Stomach smooth muscle (tissue), 2 donors: ENCODE measurements at regions not wholly inside any gene's neighbourhood (a gene's known extent, or its start where the extent isn't known, plus 50 kb on each side); places are given as distances from the start of the nearest gene placed in this dataset.

Experiments used
- H3K27ac ChIP-seq: one replicate; pipeline ENCODE4 v1.7.0; 2013; ENCODE audit warnings: mild to moderate bottlenecking, low read length, inconsistent platforms
- H3K27me3 ChIP-seq, 2 donors: one replicate each; pipeline ENCODE4 v1.7.0; 2013; ENCODE audit warnings: low read length in 2 of 2; ENCODE audit not compliant: insufficient read depth in 2 of 2, control insufficient read depth in 1 of 2
- H3K36me3 ChIP-seq, 2 donors: one replicate each; pipeline ENCODE4 v1.7.0; 2013; ENCODE audit warnings: low read length in 2 of 2; ENCODE audit not compliant: control insufficient read depth in 2 of 2, insufficient read depth in 2 of 2
- H3K4me1 ChIP-seq: one replicate; pipeline ENCODE4 v1.7.0; 2013; ENCODE audit warnings: low read length; ENCODE audit not compliant: control insufficient read depth, insufficient read depth
- H3K4me3 ChIP-seq, 2 donors: one replicate each; pipeline ENCODE4 v1.7.0; 2013; ENCODE audit warnings: low read length in 2 of 2
- H3K9ac ChIP-seq, 2 donors: one replicate each; pipeline ENCODE4 v1.7.0; 2013; ENCODE audit warnings: low read length in 2 of 2, mild to moderate bottlenecking in 1 of 2
- H3K9me3 ChIP-seq, 2 donors: one replicate each; pipeline ENCODE4 v1.7.0; 2013; ENCODE audit warnings: low read length in 2 of 2; ENCODE audit not compliant: control insufficient read depth in 2 of 2
- donor health status: healthy.
- donor health status: Pancreatic carcinoma.

GRCh38 chr5:4387290-4387689 lies 752.8 kb upstream of the ADAMTS16 start:
- Histone ChIP-seq H3K36me3 (no peaks in the 10 kb centered on the region), H3K27ac (no peak overlapping the region), H3K4me3 (no peak overlapping the region), H3K4me1 (no peaks in the 10 kb centered on the region), H3K9me3 (no peaks in the 10 kb centered on the region), H3K9ac (no peak overlapping the region), H3K27me3 (no peaks in the 10 kb centered on the region)

DNA sequence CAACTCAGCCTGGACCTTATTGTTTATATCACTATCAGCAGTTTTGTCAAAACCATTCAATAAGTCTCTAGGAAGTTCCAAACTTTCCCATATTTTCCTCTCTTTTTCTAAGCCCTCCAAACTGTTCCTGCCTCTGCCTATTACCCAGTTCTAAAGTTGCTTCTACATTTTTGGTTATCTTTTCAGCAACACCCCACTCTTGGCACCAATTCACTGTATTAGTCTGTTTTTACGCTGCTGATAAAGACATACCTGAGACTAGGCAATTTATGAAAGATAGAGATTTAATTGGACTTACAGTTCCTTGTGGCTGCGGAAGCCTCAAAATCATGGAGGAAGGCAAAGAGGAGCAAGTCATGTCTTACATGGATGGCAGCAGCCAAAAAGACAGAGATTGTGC lies 744.4 kb upstream of the ADAMTS16 start:
- H3K9me3 ChIP-seq = peaks cover 7 to 8% of the 10 kb centered on the region in 2 donors
- H3K27ac ChIP-seq = no peak overlapping the region
- H3K4me3 ChIP-seq = no peak overlapping the region
- H3K4me1 ChIP-seq = no peaks in the 10 kb centered on the region
- H3K36me3 ChIP-seq = no peaks in the 10 kb centered on the region
- H3K27me3 ChIP-seq = no peaks in the 10 kb centered on the region
- H3K9ac ChIP-seq = no peak overlapping the region

- no peaks in the 10 kb centered on the region for H3K4me1 ChIP-seq
- no peak overlapping the region for H3K4me3 ChIP-seq
- H3K9me3 ChIP-seq = no peaks in the 10 kb centered on the region
- no peaks in the 10 kb centered on the region for H3K27me3 ChIP-seq
- H3K27ac ChIP-seq = no peak overlapping the region
- no peaks in the 10 kb centered on the region for H3K36me3 ChIP-seq
- H3K9ac ChIP-seq = no peak overlapping the region
Observed at GRCh38 chr5:4405614-4406219, 734.4 kb upstream of the ADAMTS16 start.

- no peak overlapping the region for H3K27ac ChIP-seq
Observed at GRCh38 chr5:4410151-4410550, 730.0 kb upstream of the ADAMTS16 start.

GRCh38 chr5:4411664-4412063 lies 728.5 kb upstream of the ADAMTS16 start:
- Histone ChIP-seq H3K9me3 (no peaks in the 10 kb centered on the region), H3K36me3 (no peaks in the 10 kb centered on the region), H3K4me1 (no peaks in the 10 kb centered on the region), H3K27me3 (no peaks in the 10 kb centered on the region), H3K4me3 (no peak overlapping the region), H3K27ac (no peak overlapping the region), H3K9ac (no peak overlapping the region)

More at GRCh38 chr5:4410151-4410550, 730.0 kb upstream of the ADAMTS16 start:
- H3K4me1 ChIP-seq = no peaks in the 10 kb centered on the region
- H3K9me3 ChIP-seq = no peaks in the 10 kb centered on the region
- H3K36me3 ChIP-seq = no peaks in the 10 kb centered on the region
- H3K27me3 ChIP-seq = no peaks in the 10 kb centered on the region
- no peak overlapping the region for H3K4me3 ChIP-seq
- H3K9ac ChIP-seq = no peak overlapping the region

DNA sequence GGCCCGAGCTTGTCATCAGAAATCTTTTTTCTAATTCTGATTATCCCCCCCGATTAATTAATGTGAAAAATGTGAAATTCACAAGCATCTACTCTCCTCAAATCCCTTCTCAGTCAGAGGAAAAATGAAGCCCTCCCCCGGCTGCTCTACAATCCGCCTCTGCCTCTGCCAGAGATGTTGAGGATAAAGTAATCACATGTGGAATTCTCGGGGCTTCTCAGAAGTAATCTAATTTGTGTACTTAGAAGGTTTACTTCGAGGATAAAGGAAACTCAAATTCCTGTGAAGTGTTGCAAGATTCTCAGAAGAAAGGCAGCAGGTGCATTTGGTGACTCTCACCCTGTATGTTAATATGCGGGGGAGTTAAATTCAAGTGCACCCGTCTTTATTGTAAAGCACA lies 726.1 kb upstream of the ADAMTS16 start:
- no peak overlapping the region for H3K9ac ChIP-seq
- H3K4me1 ChIP-seq = no peaks in the 10 kb centered on the region
- no peaks in the 10 kb centered on the region for H3K36me3 ChIP-seq
- no peak overlapping the region for H3K4me3 ChIP-seq
- H3K27ac ChIP-seq = no peak overlapping the region
- no peaks in the 10 kb centered on the region for H3K9me3 ChIP-seq
- no peaks in the 10 kb centered on the region for H3K27me3 ChIP-seq

- Histone ChIP-seq H3K27ac (no peak overlapping the region), H3K9me3 (no peaks in the 10 kb centered on the region), H3K4me3 (no peak overlapping the region), H3K36me3 (no peaks in the 10 kb centered on the region), H3K4me1 (no peaks in the 10 kb centered on the region), H3K27me3 (no peaks in the 10 kb centered on the region), H3K9ac (no peak overlapping the region)
Observed at GRCh38 chr5:4418084-4418483, 722.0 kb upstream of the ADAMTS16 start.

DNA sequence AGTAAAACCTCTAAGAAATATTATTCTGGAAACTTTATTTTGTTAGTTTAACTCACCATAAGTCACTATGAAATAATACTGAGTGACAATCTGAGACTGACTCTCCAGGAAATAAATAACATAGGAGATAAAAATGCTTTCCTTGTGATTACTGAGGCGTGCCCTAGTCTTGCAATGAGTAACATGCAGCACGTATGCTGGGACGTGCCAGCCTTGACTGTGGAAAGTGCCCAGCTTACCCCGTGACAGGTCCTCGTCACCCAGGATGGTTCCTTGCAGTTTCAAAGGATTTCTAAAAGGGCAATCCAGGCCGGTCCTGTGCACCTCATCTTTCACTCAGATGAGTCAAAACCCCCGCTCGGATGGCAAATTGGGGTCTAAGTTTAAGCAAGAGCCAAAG lies 720.8 kb upstream of the ADAMTS16 start:
- no peaks in the 10 kb centered on the region for H3K36me3 ChIP-seq
- H3K4me1 ChIP-seq = no peaks in the 10 kb centered on the region
- H3K9ac ChIP-seq = no peak overlapping the region
- no peak overlapping the region for H3K4me3 ChIP-seq
- no peaks in the 10 kb centered on the region for H3K27me3 ChIP-seq
- H3K9me3 ChIP-seq = no peaks in the 10 kb centered on the region
- H3K27ac ChIP-seq = no peak overlapping the region

GRCh38 chr5:4420177-4420576 lies 720.0 kb upstream of the ADAMTS16 start:
- Histone ChIP-seq H3K9ac (no peak overlapping the region), H3K27me3 (no peaks in the 10 kb centered on the region), H3K9me3 (no peaks in the 10 kb centered on the region), H3K4me3 (no peak overlapping the region), H3K4me1 (no peaks in the 10 kb centered on the region), H3K27ac (no peak overlapping the region), H3K36me3 (no peaks in the 10 kb centered on the region)

DNA sequence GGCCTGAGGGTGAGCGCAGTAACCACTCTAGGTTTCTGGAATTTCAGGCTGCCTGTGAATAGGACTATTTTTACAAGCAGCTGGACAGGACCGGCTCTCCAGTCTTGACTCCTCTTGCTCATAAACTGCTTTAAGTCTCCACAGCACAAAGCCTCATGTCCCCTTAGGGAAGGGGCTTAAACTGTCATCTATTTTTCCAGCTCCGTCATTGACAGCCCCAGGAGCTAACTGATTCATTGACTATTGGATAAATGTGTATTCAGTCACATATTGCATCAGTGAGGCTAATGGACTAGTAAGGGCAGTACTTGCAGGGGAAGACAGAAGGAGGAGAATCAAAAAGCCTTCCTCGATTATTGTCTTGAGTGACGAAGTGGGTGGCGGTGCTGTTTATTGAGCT lies 719.4 kb upstream of the ADAMTS16 start:
- no peaks in the 10 kb centered on the region for H3K27me3 ChIP-seq

GRCh38 chr5:4422247-4422646 lies 717.9 kb upstream of the ADAMTS16 start:
- Histone ChIP-seq H3K4me3 (no peak overlapping the region), H3K27ac (no peak overlapping the region), H3K27me3 (no peaks in the 10 kb centered on the region), H3K9me3 (no peaks in the 10 kb centered on the region), H3K9ac (no peak overlapping the region), H3K4me1 (no peaks in the 10 kb centered on the region), H3K36me3 (no peaks in the 10 kb centered on the region)

More for the DNA sequence above, 719.4 kb upstream of the ADAMTS16 start:
- Histone ChIP-seq H3K4me3 (no peak overlapping the region), H3K9me3 (no peaks in the 10 kb centered on the region), H3K9ac (no peak overlapping the region), H3K36me3 (no peaks in the 10 kb centered on the region), H3K4me1 (no peaks in the 10 kb centered on the region), H3K27ac (no peak overlapping the region)
